Tibial nerve (tissue), 4 donors: ENCODE measurements at regions not wholly inside any gene's neighbourhood (a gene's known extent, or its start where the extent isn't known, plus 50 kb on each side); places are given as distances from the start of the nearest gene placed in this dataset.

Experiments
- DNase-seq, 2 donors: peaks; one replicate each; pipeline ENCODE4 v3.0.0-alpha.2; 2019; ENCODE audit warnings: low spot score in 2 of 2
- H3K27ac ChIP-seq, 4 donors: fragments of 200-600 bp; sonication (generic) in 3 of 4; one replicate each; pipeline ENCODE4 v1.5.1; 2017 to 2019; ENCODE audit warnings: mild to moderate bottlenecking in 1 of 4
- H3K27me3 ChIP-seq, 2 donors: fragments of 200-600 bp; sonication (generic) in 1 of 2; one replicate each; pipeline versions ENCODE4 v1.5.1 to v1.6.0; 2017 to 2019
- H3K36me3 ChIP-seq, 3 donors: fragments of 200-600 bp; sonication (generic); one replicate each; pipeline ENCODE4 v1.5.1; 2018 to 2019
- H3K4me1 ChIP-seq, 4 donors: fragments of 200-600 bp; sonication (generic) in 3 of 4; one replicate each; pipeline ENCODE4 v1.5.1; 2017 to 2019
- H3K4me3 ChIP-seq, 4 donors: fragments of 200-600 bp; sonication (generic) in 3 of 4; one replicate each; pipeline ENCODE4 v1.5.1; 2017 to 2019; ENCODE audit warnings: mild to moderate bottlenecking in 1 of 4, moderate library complexity in 1 of 4
- H3K9me3 ChIP-seq, 4 donors: fragments of 200-600 bp; sonication (generic) in 3 of 4; one replicate each; pipeline ENCODE4 v1.5.1; 2017 to 2019
- EP300 ChIP-seq, 2 donors: sonication (generic); formaldehyde crosslinking; IDR thresholded peaks; one replicate each; pipeline ENCODE4 v1.6.1; 2017; ENCODE audit warnings: antibody characterized with exemption in 2 of 2, mild to moderate bottlenecking in 1 of 2
- POLR2A ChIP-seq, 2 donors: fragments of 450-650 bp; IDR thresholded peaks; one replicate each; pipeline ENCODE4 v1.6.1; 2017; ENCODE audit warnings: antibody characterized with exemption in 2 of 2, mild to moderate bottlenecking in 2 of 2, moderate library complexity in 2 of 2
- whole genome bisulfite sequencing, 2 donors: methylation state at CpG; one replicate each; pipeline ENCODE4 v1.1.5; 2018; 5-methylcytosine and 5-hydroxymethylcytosine counted together
- TF ChIP-seq, protein P1 (sequence below), 5 experiments: fragments of 200-600 bp in 3 of 5; fragments of 450-650 bp in 2 of 5; sonication (generic) in 3 of 5; IDR thresholded peaks; one replicate each; pipeline ENCODE4 v1.5.1; 2016 to 2019; ENCODE audit warnings: antibody characterized with exemption in 5 of 5, mild to moderate bottlenecking in 3 of 5, moderate library complexity in 2 of 5

GRCh38 chr1:37387854-37388253 is 86.5 kb upstream of the ZC3H12A start:
- TF ChIP-seq, protein P1, sequence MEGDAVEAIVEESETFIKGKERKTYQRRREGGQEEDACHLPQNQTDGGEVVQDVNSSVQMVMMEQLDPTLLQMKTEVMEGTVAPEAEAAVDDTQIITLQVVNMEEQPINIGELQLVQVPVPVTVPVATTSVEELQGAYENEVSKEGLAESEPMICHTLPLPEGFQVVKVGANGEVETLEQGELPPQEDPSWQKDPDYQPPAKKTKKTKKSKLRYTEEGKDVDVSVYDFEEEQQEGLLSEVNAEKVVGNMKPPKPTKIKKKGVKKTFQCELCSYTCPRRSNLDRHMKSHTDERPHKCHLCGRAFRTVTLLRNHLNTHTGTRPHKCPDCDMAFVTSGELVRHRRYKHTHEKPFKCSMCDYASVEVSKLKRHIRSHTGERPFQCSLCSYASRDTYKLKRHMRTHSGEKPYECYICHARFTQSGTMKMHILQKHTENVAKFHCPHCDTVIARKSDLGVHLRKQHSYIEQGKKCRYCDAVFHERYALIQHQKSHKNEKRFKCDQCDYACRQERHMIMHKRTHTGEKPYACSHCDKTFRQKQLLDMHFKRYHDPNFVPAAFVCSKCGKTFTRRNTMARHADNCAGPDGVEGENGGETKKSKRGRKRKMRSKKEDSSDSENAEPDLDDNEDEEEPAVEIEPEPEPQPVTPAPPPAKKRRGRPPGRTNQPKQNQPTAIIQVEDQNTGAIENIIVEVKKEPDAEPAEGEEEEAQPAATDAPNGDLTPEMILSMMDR (IDR thresholded peaks at IDR 0.05) = no peak
- TF ChIP-seq EP300 (IDR thresholded peaks at IDR 0.05) = no peak
- no peak for TF ChIP-seq POLR2A (IDR thresholded peaks at IDR 0.05)
- Histone ChIP-seq H3K27me3 (peaks cover 0 to 5% of the 10 kb centered on the region in 2 donors), H3K9me3 (no peaks in the 10 kb centered on the region), H3K4me3 (no peak overlapping the region), H3K4me1 (no peaks in the 10 kb centered on the region), H3K36me3 (no peaks in the 10 kb centered on the region), H3K27ac (no peak overlapping the region)
- 83 to 94% methylated on average over 5 of the region's 5 CpGs for WGBS, 2 donors
- DNase-seq = no peak

- Histone ChIP-seq H3K27me3 (peaks cover 0 to 9% of the 10 kb centered on the region in 2 donors), H3K4me3 (no peak overlapping the region), H3K9me3 (no peaks in the 10 kb centered on the region), H3K4me1 (no peaks in the 10 kb centered on the region), H3K27ac (no peak overlapping the region), H3K36me3 (no peaks in the 10 kb centered on the region)
- TF ChIP-seq, protein P1 (IDR thresholded peaks at IDR 0.05) = no peak
- TF ChIP-seq EP300 (IDR thresholded peaks at IDR 0.05) (no peak), POLR2A (IDR thresholded peaks at IDR 0.05) (no peak)
- WGBS, 2 donors = 93 to 95% methylated on average over 6 of the region's 6 CpGs
- DNase-seq = no peak
These were observed 85.1 kb upstream of the ZC3H12A start for GRCh38 chr1:37389327-37389726.

GRCh38 chr1:37391211-37392011 is 83.0 kb upstream of the ZC3H12A start:
- peaks cover 0 to 20% of the 10 kb centered on the region in 2 donors for H3K27me3 ChIP-seq
- no peaks in the 10 kb centered on the region for H3K4me1 ChIP-seq
- TF ChIP-seq POLR2A (IDR thresholded peaks at IDR 0.05) (no peak), EP300 (IDR thresholded peaks at IDR 0.05) (no peak)
- TF ChIP-seq, protein P1 (IDR thresholded peaks at IDR 0.05) = no peak
- no peaks in the 10 kb centered on the region for H3K36me3 ChIP-seq
- no peak for DNase-seq
- no peak overlapping the region for H3K4me3 ChIP-seq
- 28 to 30% methylated on average over 11 of the region's 11 CpGs for WGBS, 2 donors
- H3K9me3 ChIP-seq = no peaks in the 10 kb centered on the region
- no peak overlapping the region for H3K27ac ChIP-seq

- 57 to 64% methylated on average over 5 of the region's 5 CpGs for WGBS, 2 donors
- H3K9me3 ChIP-seq = no peaks in the 10 kb centered on the region
- TF ChIP-seq, protein P1 (IDR thresholded peaks at IDR 0.05) = no peak
- TF ChIP-seq POLR2A (IDR thresholded peaks at IDR 0.05) (no peak), EP300 (IDR thresholded peaks at IDR 0.05) (no peak)
- H3K4me1 ChIP-seq = no peaks in the 10 kb centered on the region
- no peak overlapping the region for H3K27ac ChIP-seq
- no peak for DNase-seq
- H3K4me3 ChIP-seq = no peak overlapping the region
- H3K27me3 ChIP-seq = peaks cover 0 to 20% of the 10 kb centered on the region in 2 donors
- H3K36me3 ChIP-seq = no peaks in the 10 kb centered on the region
These were observed 82.3 kb upstream of the ZC3H12A start for GRCh38 chr1:37392051-37392450.
